HG03045 (cell line): ENCODE measurements at regions not wholly inside any gene's neighbourhood (a gene's known extent, or its start where the extent isn't known, plus 50 kb on each side); places are given as distances from the start of the nearest gene placed in this dataset.

Experiments
- ATAC-seq: cut with Tn5 transposase; IDR thresholded peaks from one replicate; pipeline ENCODE4 v1.9.1; 2021; ENCODE audit warnings: mild to moderate bottlenecking, moderate library complexity; ENCODE audit not compliant: unreplicated experiment

DNA sequence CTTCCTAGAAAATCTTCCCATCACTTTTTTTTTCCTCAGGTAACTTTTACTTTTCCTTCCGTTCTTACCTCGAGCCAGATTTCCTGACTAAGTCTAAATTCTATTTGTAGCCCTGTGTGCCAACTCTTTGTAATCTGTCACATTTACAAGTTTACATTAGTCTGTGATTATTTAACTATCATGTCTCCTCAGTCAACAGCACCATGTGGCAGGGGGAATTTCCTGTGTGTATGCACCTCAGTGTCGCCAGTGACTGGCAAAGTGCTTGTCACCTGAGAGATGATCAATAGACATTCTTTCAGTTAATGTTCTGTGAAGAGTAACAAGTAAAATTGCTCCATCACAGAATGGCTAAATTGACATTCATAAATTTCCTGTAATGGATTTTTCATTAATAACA, 468.5 kb downstream of the PDGFC start:
- ATAC-seq: no peak

DNA sequence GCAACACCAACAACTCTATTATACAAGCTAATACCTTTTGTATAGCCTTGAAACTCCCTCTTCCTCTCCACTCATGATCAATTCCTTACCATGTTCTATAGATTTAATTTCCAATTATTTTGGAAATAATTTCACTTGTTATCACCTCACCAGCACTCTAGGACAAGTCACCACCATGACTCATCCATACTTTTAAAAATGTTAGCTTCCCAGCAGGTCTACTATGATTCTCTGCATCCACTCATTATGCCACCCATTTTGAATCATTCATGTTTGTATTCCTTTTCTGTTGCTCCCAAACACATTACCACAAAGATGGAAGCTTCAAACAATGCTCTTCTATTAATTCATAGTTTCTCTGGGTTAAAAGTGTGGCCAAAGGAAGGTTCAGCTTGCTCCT, 469.6 kb downstream of the PDGFC start:
- ATAC-seq: no peak

GRCh38 chr4:156499684-156500083, 471.9 kb downstream of the PDGFC start:
- no peak for ATAC-seq

DNA sequence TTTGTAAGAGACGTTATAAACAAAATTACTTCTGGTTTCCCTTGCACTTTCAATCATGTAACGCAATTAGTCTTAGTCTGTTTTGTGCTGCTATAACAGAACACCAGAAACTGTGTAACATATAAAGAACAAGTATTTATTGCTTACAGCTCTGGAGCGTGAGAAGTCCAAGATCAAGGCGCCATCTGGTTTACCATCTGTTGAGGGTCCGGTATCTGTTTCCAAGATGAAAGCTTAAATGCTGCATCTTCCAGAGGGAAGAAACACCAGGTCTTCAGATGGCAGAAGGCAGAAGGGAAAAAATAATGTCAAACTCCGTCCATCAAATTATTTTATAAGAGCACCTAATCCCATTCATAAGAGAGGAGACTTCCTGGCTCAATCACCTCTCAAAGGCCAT, 474.1 kb downstream of the PDGFC start:
- no peak for ATAC-seq

- no peak for ATAC-seq
These were observed 474.8 kb downstream of the PDGFC start for GRCh38 chr4:156496797-156497196.

DNA sequence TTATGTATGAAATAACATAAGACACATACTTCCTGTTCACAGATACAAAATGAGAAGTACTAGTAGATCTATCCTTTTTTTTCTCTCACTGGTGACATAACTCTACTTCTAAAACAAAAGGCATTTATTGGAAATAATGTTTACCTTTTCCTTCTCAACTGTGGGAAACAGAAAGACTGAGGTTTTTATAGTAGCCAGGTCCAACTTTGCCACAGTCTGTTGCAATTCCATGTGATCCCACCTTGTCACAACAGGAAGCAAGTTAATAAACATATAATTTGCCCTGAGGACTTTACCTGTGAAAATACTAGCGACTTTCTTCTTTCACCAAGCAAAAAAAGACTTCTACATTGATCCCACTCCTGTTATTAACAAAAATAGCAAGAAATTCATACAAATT, 475.8 kb downstream of the PDGFC start:
- ATAC-seq: no peak

GRCh38 chr4:156495091-156495490, 476.5 kb downstream of the PDGFC start:
- no peak for ATAC-seq

GRCh38 chr4:156493858-156494257, 477.7 kb downstream of the PDGFC start:
- no peak for ATAC-seq

GRCh38 chr4:156487107-156487506, 484.5 kb downstream of the PDGFC start:
- ATAC-seq: no peak

DNA sequence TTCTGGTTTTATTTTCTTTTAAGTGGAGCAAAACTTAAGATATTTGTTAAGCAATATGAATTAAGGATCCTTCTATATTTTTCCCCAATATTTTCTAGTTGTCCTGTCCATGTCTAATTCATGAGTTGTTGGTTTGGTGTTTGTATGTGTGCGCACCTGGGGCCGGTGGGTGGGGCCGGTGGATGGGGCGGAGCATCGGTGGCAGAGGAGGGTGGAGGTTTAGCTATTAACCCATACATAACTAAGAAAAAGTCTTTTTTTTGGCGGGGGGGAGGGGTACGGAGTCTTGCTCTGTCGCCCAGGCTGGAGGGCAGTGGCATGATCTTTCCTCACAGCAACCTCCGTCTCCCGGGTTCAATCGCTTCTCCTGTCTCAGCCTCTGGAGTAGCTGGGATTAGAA, 489.8 kb downstream of the PDGFC start:
- ATAC-seq: no peak

GRCh38 chr4:156477636-156478035, 494.0 kb downstream of the PDGFC start:
- ATAC-seq: no peak

DNA sequence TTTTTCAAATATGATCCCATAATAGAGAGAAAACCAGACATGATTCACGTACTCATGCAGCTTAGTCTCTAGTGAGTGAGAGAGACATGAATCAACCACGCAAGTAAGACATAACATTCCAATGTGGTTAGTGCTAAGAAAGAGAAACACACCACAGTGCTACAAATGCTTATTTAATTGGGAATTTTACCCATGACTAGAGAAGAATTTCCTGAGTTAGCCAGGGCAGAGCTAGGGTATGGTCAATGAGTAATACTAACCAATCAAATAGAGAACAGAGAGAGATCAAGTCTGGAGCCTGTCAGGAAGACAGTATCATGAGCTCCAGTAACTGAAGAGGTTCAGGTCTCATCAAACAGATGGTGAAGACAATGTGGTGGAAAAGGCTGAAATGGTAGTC, 495.2 kb downstream of the PDGFC start:
- no peak for ATAC-seq

DNA sequence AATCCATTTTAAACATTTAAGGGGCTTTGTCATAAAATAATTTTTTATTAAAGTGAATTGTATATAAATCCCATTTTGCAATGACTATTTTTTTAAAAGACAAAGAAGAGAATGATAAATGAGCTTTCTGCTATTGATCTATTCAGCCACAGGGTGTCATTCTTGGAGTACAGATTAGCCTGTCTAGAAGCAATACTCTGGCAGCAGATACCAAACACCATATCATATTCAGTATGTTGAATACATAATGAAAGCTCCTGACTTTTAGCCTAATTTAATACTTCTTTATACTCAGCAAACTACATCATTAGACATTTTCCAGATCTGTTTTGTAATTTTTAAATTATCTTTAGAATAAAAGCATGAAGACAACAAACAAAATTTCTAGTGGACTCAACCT, 496.3 kb downstream of the PDGFC start:
- ATAC-seq: no peak

DNA sequence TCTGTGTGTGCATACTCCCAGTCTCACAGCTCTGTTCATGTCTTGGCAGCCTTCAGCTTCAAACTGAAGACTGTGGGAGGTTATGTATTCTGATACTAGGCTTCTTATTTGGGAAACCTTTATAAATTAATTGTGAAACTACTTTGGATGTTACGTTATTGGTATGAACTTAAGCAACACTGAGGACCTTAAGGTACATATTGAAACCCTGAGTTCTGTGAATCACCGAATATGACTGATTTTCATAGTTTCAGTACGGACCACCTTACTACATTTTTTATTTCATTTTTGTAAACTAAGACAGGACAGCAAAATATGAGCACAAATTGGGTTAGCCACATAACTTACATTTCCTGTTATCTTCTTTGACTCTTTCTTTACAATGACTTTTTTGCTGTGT, 498.4 kb downstream of the PDGFC start:
- no peak for ATAC-seq

- ATAC-seq: no peak
These were observed 499.0 kb downstream of the PDGFC start for GRCh38 chr4:156472624-156473023.

DNA sequence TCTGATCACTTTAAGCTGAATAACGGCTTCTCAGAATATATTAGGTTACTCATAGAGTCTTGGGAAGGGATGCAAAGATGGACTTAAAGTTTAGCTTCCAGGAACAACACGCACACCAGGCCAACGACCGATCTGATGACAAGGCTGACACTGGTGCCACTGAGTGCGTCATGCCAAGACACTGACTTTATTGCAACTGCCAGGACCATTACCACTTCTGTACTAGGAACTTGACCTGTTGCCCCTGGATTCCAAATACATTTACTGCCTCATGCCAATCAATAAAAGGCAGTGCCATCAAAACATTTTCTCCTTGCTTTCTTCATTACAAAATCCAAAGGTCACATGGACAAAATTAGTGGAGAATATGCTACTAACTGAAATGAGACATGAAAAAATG, 505.9 kb upstream of the CTSO start:
- ATAC-seq: no peak

GRCh38 chr4:156456830-156457229, 503.2 kb upstream of the CTSO start:
- no peak for ATAC-seq

DNA sequence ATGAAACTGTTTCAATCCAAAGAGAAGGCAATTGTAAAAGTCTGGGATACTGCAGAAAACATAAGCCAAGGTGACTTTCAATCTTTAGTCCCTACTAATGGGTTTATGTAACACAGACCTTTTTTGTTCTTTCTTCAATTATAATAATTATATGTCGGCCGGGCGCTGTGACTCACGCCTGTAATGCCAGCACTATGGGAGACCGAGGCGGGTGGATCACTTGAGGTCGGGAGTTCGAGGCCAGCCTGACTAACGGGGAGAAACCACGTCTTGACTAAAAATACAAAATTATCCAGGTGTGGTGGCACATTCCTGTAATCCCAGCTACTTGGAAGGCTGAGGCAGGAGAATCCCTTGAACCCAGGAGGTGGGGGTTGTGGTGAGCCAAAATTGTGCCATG, 489.8 kb upstream of the CTSO start:
- no peak for ATAC-seq

- ATAC-seq: no peak
These were observed 489.2 kb upstream of the CTSO start for GRCh38 chr4:156442912-156443311.

DNA sequence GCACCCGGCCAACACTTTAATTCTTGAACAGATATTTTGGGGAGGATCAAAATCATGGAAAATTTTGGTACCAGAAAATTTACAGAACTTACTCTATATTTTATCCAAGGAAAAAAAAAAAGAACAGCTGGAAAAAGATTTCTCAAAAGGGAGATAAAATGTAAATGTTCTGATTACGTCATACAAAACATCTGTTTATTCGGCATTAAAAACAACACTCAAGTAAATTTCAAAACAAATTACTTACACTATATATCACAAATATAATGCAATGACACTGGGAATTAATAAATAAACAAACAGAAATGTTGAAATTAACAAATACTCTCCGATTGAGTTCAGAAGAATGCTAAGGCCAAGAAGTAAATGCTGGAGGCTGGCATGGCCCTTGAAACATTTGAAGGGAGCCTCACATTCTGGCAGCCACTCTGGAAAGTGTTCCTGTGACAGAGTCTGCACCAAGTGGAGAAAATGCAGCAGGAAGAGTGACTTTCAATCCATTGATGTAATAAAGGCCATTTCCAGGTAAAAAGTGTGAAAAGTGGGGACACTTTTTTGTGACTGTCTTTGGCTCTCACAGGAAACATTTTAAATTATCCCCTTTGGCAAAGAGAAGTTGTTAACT, 486.0 kb upstream of the CTSO start:
- ATAC-seq: no peak

- no peak for ATAC-seq
These were observed 484.0 kb upstream of the CTSO start for GRCh38 chr4:156437666-156438065.

GRCh38 chr4:156422576-156422975, 468.9 kb upstream of the CTSO start:
- no peak for ATAC-seq

DNA sequence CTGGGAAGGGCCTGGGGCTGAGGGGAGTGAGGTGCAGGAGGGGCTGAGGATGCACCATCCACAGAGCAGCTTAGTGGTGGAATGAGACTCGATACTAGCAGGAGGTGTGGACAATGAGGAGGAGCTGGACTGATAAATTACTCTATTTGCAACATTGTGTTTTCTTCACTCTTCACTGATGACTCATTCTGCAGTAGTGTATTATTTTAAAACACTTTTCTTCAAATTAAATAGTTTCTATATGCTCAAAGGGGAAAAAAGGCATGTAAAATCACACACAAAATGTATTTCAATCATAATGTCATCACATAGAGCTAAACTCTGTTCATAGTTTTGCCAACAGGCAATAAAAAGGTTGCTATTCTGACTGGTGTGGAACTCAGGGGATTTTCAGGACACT, 467.0 kb upstream of the CTSO start:
- no peak for ATAC-seq
